Heart left ventricle (tissue), 16 donors: ENCODE measurements at regions not wholly inside any gene's neighbourhood (a gene's known extent, or its start where the extent isn't known, plus 50 kb on each side); places are given as distances from the start of the nearest gene placed in this dataset.

Experiments
- ATAC-seq, 4 donors: fragments of 200-7000 bp; cut with Tn5 transposase; one replicate each; pipeline ENCODE4 v1.9.1; 2020 to 2022; ENCODE audit warnings: moderate library complexity in 4 of 4, mild to moderate bottlenecking in 3 of 4, moderate number of reproducible peaks in 1 of 4
- DNase-seq, 5 donors: peaks; one replicate each; pipeline ENCODE4 v3.0.0-alpha.2; 2020
- H3K27ac ChIP-seq, 12 donors: fragments of 200-600 bp; sonication (generic) in 4 of 12; one replicate each; pipeline versions ENCODE4 v1.5.0 to v1.8.0; 2016 to 2022; ENCODE audit warnings: mild to moderate bottlenecking in 2 of 12
- H3K27me3 ChIP-seq, 9 donors: fragments of 200-600 bp; sonication (generic) in 2 of 9; one replicate each; pipeline versions ENCODE4 v1.5.1 to v1.8.0; 2016 to 2022; ENCODE audit warnings: mild to moderate bottlenecking in 3 of 9
- H3K36me3 ChIP-seq, 9 donors: fragments of 200-600 bp; sonication (generic) in 2 of 9; one replicate each; pipeline versions ENCODE4 v1.5.0 to v1.8.0; 2018 to 2022; ENCODE audit warnings: mild to moderate bottlenecking in 2 of 9
- H3K4me1 ChIP-seq, 12 donors: fragments of 200-600 bp; sonication (generic) in 4 of 12; one replicate each; pipeline versions ENCODE4 v1.5.0 to v1.8.0; 2016 to 2022; ENCODE audit warnings: mild to moderate bottlenecking in 3 of 12
- H3K4me3 ChIP-seq, 12 donors: fragments of 200-600 bp; sonication (generic) in 4 of 12; one replicate each; pipeline versions ENCODE4 v1.5.0 to v1.8.0; 2017 to 2022; ENCODE audit warnings: mild to moderate bottlenecking in 9 of 12, moderate library complexity in 4 of 12
- H3K9me3 ChIP-seq, 12 donors: fragments of 200-600 bp; sonication (generic) in 4 of 12; one replicate each; pipeline versions ENCODE4 v1.5.0 to v1.8.0; 2016 to 2022; ENCODE audit warnings: mild to moderate bottlenecking in 1 of 12
- CTCF ChIP-seq, 12 donors: fragments of 200-600 bp; sonication (generic) in 4 of 12; IDR thresholded peaks; one replicate each; pipeline versions ENCODE4 v1.5.0 to v1.8.0; 2018 to 2022; ENCODE audit warnings: antibody characterized with exemption in 12 of 12, mild to moderate bottlenecking in 5 of 12
- POLR2A ChIP-seq, 2 donors: fragments of 450-650 bp; IDR thresholded peaks; one replicate each; pipeline ENCODE4 v1.6.1; 2017; ENCODE audit warnings: antibody characterized with exemption in 2 of 2, mild to moderate bottlenecking in 2 of 2, moderate library complexity in 2 of 2
- WGBS, 4 donors: extraction: QIAGEN DNeasy Blood & Tissue Kit in 2 of 4; methylation state at CpG; one replicate each; pipeline versions ENCODE4 v1.1.5 to v1.1.7; 2013 to 2018; 5-methylcytosine and 5-hydroxymethylcytosine counted together
- intact Hi-C, 10 donors: fragments of 100-400 bp; cut with DNase I; formaldehyde crosslinking; loops; one replicate each; pipeline versions ENCODE4 v1.11.1 to v1.14.2; 2022
- donor health status: ischemic (EF 13 %, LVEDD 7.1; RV severe dilation, severe dysfunction).
- donor health status: healthy with polysubstance abuse.
- donor health status: DM: no; HTN: yes; CAD: no.
- donor health status: DM: no; HTN: no; CAD: no.
- donor health status: ischemic (EF 25% LVEDD 6.9; RV normal size, moderate dysfunction).
- donor health status: ischemic (EF 25% LVEDD 5.7; RV mildly dilated, moderate dysfunction).
- donor health status: healthy.
- donor health status: DM: yes; HTN: yes; CAD: no.
- donor health status: ischemic (EF 35%, LVEDD 5.7; RV mildly dilated, moderate dysfunction).
- donor health status: nonischemic (EF 11% LVEDD 7.7; RV severe dilation, severe dysfunction).
- donor health status: DM: yes; HTN: yes; CAD: no.
- donor health status: PGD.
- donor health status: ischemic (EF 29% LVEDD 5.4; RV normal size, mild dysfunction).
- donor health status: nonischemic (EF 23%, LVEDD 6.1; RV moderate dilation, normal function).

GRCh38 chr14:46248001-46248630 lies 403.5 kb downstream of the RPL10L start:
- Histone ChIP-seq H3K36me3 (no peaks in the 10 kb centered on the region), H3K9me3 (no peaks in the 10 kb centered on the region), H3K4me1 (no peaks in the 10 kb centered on the region), H3K27me3 (no peaks in the 10 kb centered on the region), H3K4me3 (no peak overlapping the region), H3K27ac (no peak overlapping the region)
- WGBS, 4 donors: 16 to 33% (median 20%) methylated on average over 1 of the region's 1 CpG
- no peak for TF ChIP-seq CTCF (IDR thresholded peaks at IDR 0.05)
- no peak for TF ChIP-seq POLR2A (IDR thresholded peaks at IDR 0.05)
- intact Hi-C loops: no loop called here
- DNase-seq (no peak), ATAC-seq (no peak)

- no peak overlapping the region for H3K4me3 ChIP-seq
- 76 to 84% (median 80%) methylated on average over 2 of the region's 2 CpGs for WGBS, 4 donors
- intact Hi-C loops: no loop called here
- no peaks in the 10 kb centered on the region for H3K4me1 ChIP-seq
- H3K9me3 ChIP-seq: no peaks in the 10 kb centered on the region
- no peak overlapping the region for H3K27ac ChIP-seq
- H3K36me3 ChIP-seq: no peaks in the 10 kb centered on the region
- no peaks in the 10 kb centered on the region for H3K27me3 ChIP-seq
- ATAC-seq: no peak
- TF ChIP-seq POLR2A (IDR thresholded peaks at IDR 0.05): no peak
- no peak for DNase-seq
Observed at GRCh38 chr14:46245276-46245675, 406.3 kb downstream of the RPL10L start.

- no peak for DNase-seq
- H3K9me3 ChIP-seq: peaks cover 0 to 2% (median 0%) of the 10 kb centered on the region in 12 donors
- 58 to 62% (median 60%) methylated on average over 2 of the region's 2 CpGs for WGBS, 4 donors
- intact Hi-C loops: no loop called here
- H3K4me1 ChIP-seq: no peaks in the 10 kb centered on the region
- H3K27me3 ChIP-seq: no peaks in the 10 kb centered on the region
- no peak overlapping the region for H3K27ac ChIP-seq
- H3K36me3 ChIP-seq: no peaks in the 10 kb centered on the region
- TF ChIP-seq POLR2A (IDR thresholded peaks at IDR 0.05): no peak
- TF ChIP-seq CTCF (IDR thresholded peaks at IDR 0.05): no peak
- ATAC-seq: no peak
- no peak overlapping the region for H3K4me3 ChIP-seq
Observed at GRCh38 chr14:46233786-46234185, 417.8 kb downstream of the RPL10L start.

- ATAC-seq (no peak), DNase-seq (no peak)
- TF ChIP-seq POLR2A (IDR thresholded peaks at IDR 0.05): no peak
- no peak for TF ChIP-seq CTCF (IDR thresholded peaks at IDR 0.05)
- no peak overlapping the region for H3K4me3 ChIP-seq
- H3K27ac ChIP-seq: no peak overlapping the region
- no peaks in the 10 kb centered on the region for H3K27me3 ChIP-seq
- no peaks in the 10 kb centered on the region for H3K4me1 ChIP-seq
- intact Hi-C loops: no loop called here
- WGBS, 4 donors: 84 to 95% (median 94%) methylated on average over 2 of the region's 2 CpGs
- peaks cover 0 to 2% (median 0%) of the 10 kb centered on the region in 12 donors for H3K9me3 ChIP-seq
- no peaks in the 10 kb centered on the region for H3K36me3 ChIP-seq
Observed at GRCh38 chr14:46230540-46230939, 421.0 kb downstream of the RPL10L start.

- Histone ChIP-seq H3K27ac (no peak overlapping the region), H3K36me3 (no peaks in the 10 kb centered on the region), H3K27me3 (no peaks in the 10 kb centered on the region), H3K4me3 (no peak overlapping the region), H3K9me3 (peaks cover 0 to 10% (median 0%) of the 10 kb centered on the region in 12 donors), H3K4me1 (no peaks in the 10 kb centered on the region)
- TF ChIP-seq CTCF (IDR thresholded peaks at IDR 0.05) (no peak), POLR2A (IDR thresholded peaks at IDR 0.05) (no peak)
- ATAC-seq (no peak), DNase-seq (no peak)
- 74 to 89% (median 81%) methylated on average over 1 of the region's 1 CpG for WGBS, 4 donors
- intact Hi-C loops: no loop called here
Observed at GRCh38 chr14:46215801-46216200, 435.8 kb downstream of the RPL10L start.
